HepG2 (cell line): ENCODE measurements at regions not wholly inside any gene's neighbourhood (a gene's known extent, or its start where the extent isn't known, plus 50 kb on each side); places are given as distances from the start of the nearest gene placed in this dataset.

Experiments
- ATAC-seq: fragments of 200-7000 bp; cut with Tn5 transposase; 3 replicates; pipeline ENCODE4 v1.9.1; 2020; ENCODE audit warnings: mild to moderate bottlenecking, moderate library complexity
- BruUV-seq: library from RNA; stranded (reverse); fragments of 400-500 nt; replicated peaks from 2 replicates; lab custom pipeline; 2021; lab: Mats Ljungman, UMichigan
- CTCF ChIA-PET: fragments of 300-600 bp; formaldehyde crosslinking; extraction: SDS; loops from one replicate; lab custom pipeline; 2021; ENCODE audit warnings: low total read pairs, inconsistent platforms, low intra/inter-chr PET ratio; lab: Yijun Ruan, JAX
- POLR2A ChIA-PET: fragments of 350-600 bp; sonication (Branson Sonifier 250); formaldehyde crosslinking; loops from one replicate; lab custom pipeline; 2020; ENCODE audit warnings: antibody characterized with exemption, inconsistent platforms; lab: Yijun Ruan, JAX
- DNase-seq: peaks from one replicate; pipeline ENCODE4 v3.0.0-alpha.2; 2015; ENCODE audit warnings: low spot score
- FAIRE-seq: peaks from 3 replicates; lab custom pipeline; 2011; peaks lifted over from hg19 to GRCh38; lab: Jason Lieb, UNC
- H2AFZ ChIP-seq: one replicate; pipeline ENCODE4 v1.6.1; 2011; ENCODE audit warnings: low read length, inconsistent platforms
- H3K27ac ChIP-seq: fragments of 300-600 bp; 3 replicates; pipeline ENCODE4 v1.8.0; 2011; ENCODE audit warnings: mixed run types, mild to moderate bottlenecking, mixed read lengths, low read length, inconsistent platforms; ENCODE audit not compliant: insufficient read depth; ENCODE audit errors: extremely low read length
- H3K27me3 ChIP-seq, 2 experiments: fragments of 200-600 bp in 1 of 2; 2 replicates in 1 of 2; 3 replicates in 1 of 2; pipeline versions ENCODE4 v1.6.0 to v1.8.0; 2011; ENCODE audit warnings: low read length in 2 of 2, mild to moderate bottlenecking in 2 of 2, moderate library complexity in 2 of 2, inconsistent platforms in 1 of 2; ENCODE audit not compliant: insufficient read depth in 2 of 2, control insufficient read depth in 1 of 2
- H3K36me3 ChIP-seq, 2 experiments: fragments of 200-600 bp in 1 of 2; replicated peaks in 1 of 2; 2 replicates in 1 of 2; 3 replicates in 1 of 2; pipeline versions ENCODE4 v1.5.1 to v1.8.0; 2011; ENCODE audit warnings: low read length in 2 of 2, inconsistent platforms in 1 of 2; ENCODE audit not compliant: insufficient read depth in 2 of 2, control insufficient read depth in 1 of 2
- H3K4me1 ChIP-seq: 2 replicates; pipeline ENCODE4 v1.5.1; 2012; ENCODE audit warnings: low read length, inconsistent platforms; ENCODE audit not compliant: insufficient read depth
- H3K4me2 ChIP-seq: 2 replicates; pipeline ENCODE4 v1.6.0; 2011; ENCODE audit warnings: low read depth, low read length, inconsistent platforms
- H3K4me3 ChIP-seq, 3 experiments: fragments of 200-600 bp in 1 of 3; sonication (generic), shearing (Covaris generic) in 1 of 3; replicated peaks in 1 of 3; 2 replicates each; pipeline ENCODE4 v1.5.1; 2011 to 2016; ENCODE audit warnings: low read length in 3 of 3, inconsistent platforms in 2 of 3, low read depth in 2 of 3, mild to moderate bottlenecking in 2 of 3, control low read depth in 1 of 3, mixed read lengths in 1 of 3; ENCODE audit not compliant: insufficient read depth in 1 of 3
- H3K79me2 ChIP-seq: one replicate; pipeline ENCODE4 v1.6.1; 2011; ENCODE audit warnings: low read length, inconsistent platforms; ENCODE audit not compliant: insufficient read depth
- H3K9ac ChIP-seq: 2 replicates; pipeline ENCODE4 v1.6.0; 2011; ENCODE audit warnings: mild to moderate bottlenecking, low read depth, low read length, inconsistent platforms; ENCODE audit not compliant: insufficient read depth
- H3K9me3 ChIP-seq: 2 replicates; pipeline ENCODE4 v1.5.1; 2012; ENCODE audit warnings: mild to moderate bottlenecking, low read length
- H4K20me1 ChIP-seq: 2 replicates; pipeline ENCODE4 v1.6.0; 2011; ENCODE audit warnings: inconsistent platforms, mild to moderate bottlenecking, low read length, moderate library complexity; ENCODE audit not compliant: insufficient read depth
- ATF6 ChIP-seq: sonication (generic); formaldehyde crosslinking; conservative IDR thresholded peaks from 2 replicates; pipeline ENCODE4 v1.4.0; 2020; ENCODE audit warnings: missing genetic modification reagents
- ESRRA ChIP-seq: sonication (generic); formaldehyde crosslinking; IDR thresholded peaks from 2 replicates; pipeline ENCODE4 v1.5.1; 2020; ENCODE audit warnings: mild to moderate bottlenecking, low read depth, missing genetic modification reagents
- MED1 ChIP-seq: sonication (generic); formaldehyde crosslinking; IDR thresholded peaks from 2 replicates; pipeline ENCODE4 v1.4.0; 2020; ENCODE audit warnings: missing genetic modification reagents
- MXD4 ChIP-seq: IDR thresholded peaks from 2 replicates; pipeline ENCODE4 v1.6.1; 2016; ENCODE audit warnings: mild to moderate bottlenecking, missing biosample characterization, missing genetic modification reagents
- MYPOP ChIP-seq: sonication (generic); formaldehyde crosslinking; IDR thresholded peaks from 2 replicates; pipeline ENCODE4 v1.8.1; 2023; ENCODE audit warnings: mild to moderate bottlenecking, moderate library complexity, missing genetic modification reagents
- SRF ChIP-seq: IDR thresholded peaks from 2 replicates; pipeline ENCODE4 v1.6.1; 2011; ENCODE audit warnings: mild to moderate bottlenecking, low read depth, low read length, moderate library complexity
- ZFP36L2 ChIP-seq: sonication (generic); formaldehyde crosslinking; IDR thresholded peaks from 2 replicates; pipeline ENCODE4 v1.4.0; 2020; ENCODE audit warnings: missing genetic modification reagents
- ZNF761 ChIP-seq: sonication (generic); formaldehyde crosslinking; conservative IDR thresholded peaks from 2 replicates; pipeline ENCODE4 v1.4.0; 2020; ENCODE audit warnings: mild to moderate bottlenecking, missing genetic modification reagents
- WGBS: methylation state at CpG from one replicate; pipeline ENCODE4 v1.1.6; 2017; ENCODE audit warnings: low lambda C conversion rate; 5-methylcytosine and 5-hydroxymethylcytosine counted together
- in situ Hi-C: cut with HindIII; loops from 2 replicates; pipeline ENCODE4 v1.10.0; 2017; ENCODE audit warnings: low pct_unique_long_range_greater_than_20kb; ENCODE audit not compliant: extremely low pct_ligation_motif_present
- intact Hi-C: fragments of 100-400 bp; cut with micrococcal nuclease; formaldehyde crosslinking; loops from one replicate; pipeline ENCODE4 v1.10.0; 2022; ENCODE audit not compliant: unreplicated experiment

GRCh38 chr11:87493516-87493915, 455.8 kb downstream of the TMEM135 start:
- no peak overlapping the region for H3K9ac ChIP-seq
- H3K4me2 ChIP-seq = no peak overlapping the region
- H3K79me2 ChIP-seq = no peaks in the 10 kb centered on the region
- no peaks in the 10 kb centered on the region for H4K20me1 ChIP-seq
- FAIRE-seq (no peak), ATAC-seq (no peak), DNase-seq (no peak)
- no peaks in the 10 kb centered on the region for H3K4me1 ChIP-seq
- H3K27ac ChIP-seq = no peak overlapping the region
- no peak for TF ChIP-seq SRF
- TF ChIP-seq ZFP36L2 (CRISPR knock-in tag) = no peak
- TF ChIP-seq ESRRA = no peak
- TF ChIP-seq MYPOP (CRISPR knock-in tag) = no peak
- TF ChIP-seq ATF6 (CRISPR knock-in tag) = no peak
- no peak for TF ChIP-seq ZNF761
- TF ChIP-seq MXD4 (CRISPR knock-in tag) = no peak
- TF ChIP-seq MED1 (CRISPR knock-in tag) = no peak
- no peaks in the 10 kb centered on the region for H3K9me3 ChIP-seq
- no TSS peak for BruUV-seq
- no peak overlapping the region for H2AFZ ChIP-seq
- ChIA-PET CTCF (no interaction called here), POLR2A (no interaction called here)
- intact Hi-C loops = no loop called here
- H3K4me3 ChIP-seq = no peak overlapping the region
- H3K27me3 ChIP-seq = no peaks in the 10 kb centered on the region
- H3K36me3 ChIP-seq = no peaks in the 10 kb centered on the region
- in situ Hi-C loops = no loop called here
- 8% methylated on average over 4 of the region's 4 CpGs for WGBS
